Calu3 (cell line): ENCODE measurements at regions not wholly inside any gene's neighbourhood (a gene's known extent, or its start where the extent isn't known, plus 50 kb on each side); places are given as distances from the start of the nearest gene placed in this dataset.

Experiments
- BruUV-seq: library from RNA; stranded (reverse); fragments of 400-500 nt; replicated peaks from 2 replicates; lab custom pipeline; 2021; lab: Mats Ljungman, UMichigan
- CTCF ChIA-PET: fragments of 300-600 bp; sonication (Branson Sonifier 250); formaldehyde crosslinking; loops from one replicate; lab custom pipeline; 2022; ENCODE audit warnings: antibody characterized with exemption; lab: Charles Lee
- DNase-seq: peaks from one replicate; pipeline ENCODE4 v3.0.0; 2022
- H3K27ac Mint-ChIP-seq: one replicate; pipeline ENCODE4 v1.8.0; 2022; ENCODE audit warnings: mixed read lengths; ENCODE audit not compliant: unreplicated experiment
- H3K27me3 Mint-ChIP-seq: one replicate; pipeline ENCODE4 v1.8.0; 2022; ENCODE audit warnings: mixed read lengths; ENCODE audit not compliant: unreplicated experiment
- H3K36me3 Mint-ChIP-seq: one replicate; pipeline ENCODE4 v1.8.0; 2022; ENCODE audit warnings: mild to moderate bottlenecking, moderate library complexity, mixed read lengths; ENCODE audit not compliant: insufficient read depth, unreplicated experiment
- H3K4me1 Mint-ChIP-seq: one replicate; pipeline ENCODE4 v1.8.0; 2022; ENCODE audit warnings: mild to moderate bottlenecking, low read depth, mixed read lengths; ENCODE audit not compliant: unreplicated experiment
- H3K4me3 Mint-ChIP-seq: one replicate; pipeline ENCODE4 v1.8.0; 2022; ENCODE audit warnings: mild to moderate bottlenecking, low read depth, moderate library complexity, mixed read lengths; ENCODE audit not compliant: unreplicated experiment
- H3K9me3 Mint-ChIP-seq: one replicate; pipeline ENCODE4 v1.8.0; 2022; ENCODE audit warnings: low read depth, mixed read lengths; ENCODE audit not compliant: unreplicated experiment
- CTCF ChIP-seq: fragments of 200-600 bp; IDR thresholded peaks from one replicate; pipeline ENCODE4 v1.8.0; 2022; ENCODE audit warnings: antibody characterized with exemption; ENCODE audit not compliant: unreplicated experiment
- intact Hi-C: fragments of 100-400 bp; cut with micrococcal nuclease; formaldehyde crosslinking; loops from one replicate; pipeline ENCODE4 v1.10.0; 2022; ENCODE audit not compliant: unreplicated experiment

GRCh38 chr1:208909011-208909984 is 665.1 kb upstream of the PLXNA2 start:
- H3K27ac Mint-ChIP-seq, result no peak overlapping the region
- no peak overlapping the region for H3K4me3 Mint-ChIP-seq
- no peak for DNase-seq
- TF ChIP-seq CTCF, result no peak
- no peaks in the 10 kb centered on the region for H3K27me3 Mint-ChIP-seq
- H3K4me1 Mint-ChIP-seq, result no peaks in the 10 kb centered on the region
- BruUV-seq, result no TSS peak
- peaks cover 7% of the 10 kb centered on the region for H3K9me3 Mint-ChIP-seq
- intact Hi-C loops, result no loop called here
- CTCF ChIA-PET, result no interaction called here
- H3K36me3 Mint-ChIP-seq, result no peaks in the 10 kb centered on the region

DNA sequence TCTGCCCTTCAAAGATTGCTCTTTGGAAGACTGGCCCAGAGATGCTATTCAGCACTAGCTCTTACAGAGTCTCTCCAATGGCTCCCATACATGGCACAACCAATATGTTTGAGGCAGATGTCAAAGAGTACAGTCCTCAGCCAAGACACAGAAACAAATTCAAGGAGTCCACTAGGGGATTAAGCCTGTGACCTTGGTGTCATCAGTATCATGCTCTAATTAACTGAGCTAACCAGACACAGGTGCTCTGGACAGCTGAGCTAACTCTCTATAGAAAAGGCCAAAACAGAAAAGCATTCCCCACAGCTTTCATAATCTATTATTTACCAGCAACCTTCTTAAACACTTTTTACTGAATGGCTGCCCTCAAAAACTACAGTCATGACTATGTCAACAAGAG is 666.0 kb upstream of the PLXNA2 start:
- no peaks in the 10 kb centered on the region for H3K4me1 Mint-ChIP-seq
- CTCF ChIA-PET, result no interaction called here
- no peak overlapping the region for H3K4me3 Mint-ChIP-seq
- no peak for DNase-seq
- no peaks in the 10 kb centered on the region for H3K36me3 Mint-ChIP-seq
- intact Hi-C loops, result no loop called here
- H3K27ac Mint-ChIP-seq, result no peak overlapping the region
- H3K27me3 Mint-ChIP-seq, result no peaks in the 10 kb centered on the region
- BruUV-seq, result no TSS peak
- TF ChIP-seq CTCF, result no peak
- H3K9me3 Mint-ChIP-seq, result peaks cover 9% of the 10 kb centered on the region

DNA sequence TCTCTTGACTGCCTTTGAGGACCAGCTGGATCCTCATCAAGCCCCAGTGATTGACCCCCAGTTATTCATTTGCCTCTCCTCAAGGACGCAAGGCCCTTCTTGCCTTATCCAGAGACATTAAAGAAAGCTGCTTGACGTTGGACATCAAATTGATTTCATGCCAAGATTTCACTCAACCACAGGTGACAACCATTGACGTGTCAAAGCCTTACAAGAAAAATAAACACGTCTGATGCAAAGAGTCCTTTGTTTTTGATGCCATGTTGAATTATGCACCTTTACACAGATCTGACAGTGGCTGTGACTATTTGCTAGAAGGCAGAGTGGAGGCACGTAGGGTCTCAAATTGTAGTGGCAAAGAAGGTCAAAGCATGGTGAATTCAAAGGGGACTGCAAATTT is 666.2 kb upstream of the CAMK1G start:
- Mint-ChIP-seq H3K9me3 (peaks cover 17% of the 10 kb centered on the region), H3K4me1 (no peaks in the 10 kb centered on the region), H3K27me3 (no peaks in the 10 kb centered on the region), H3K36me3 (no peaks in the 10 kb centered on the region), H3K27ac (no peak overlapping the region), H3K4me3 (no peak overlapping the region)
- intact Hi-C loops, result no loop called here
- BruUV-seq, result no TSS peak
- no peak for TF ChIP-seq CTCF
- CTCF ChIA-PET, result no interaction called here
- DNase-seq, result no peak

DNA sequence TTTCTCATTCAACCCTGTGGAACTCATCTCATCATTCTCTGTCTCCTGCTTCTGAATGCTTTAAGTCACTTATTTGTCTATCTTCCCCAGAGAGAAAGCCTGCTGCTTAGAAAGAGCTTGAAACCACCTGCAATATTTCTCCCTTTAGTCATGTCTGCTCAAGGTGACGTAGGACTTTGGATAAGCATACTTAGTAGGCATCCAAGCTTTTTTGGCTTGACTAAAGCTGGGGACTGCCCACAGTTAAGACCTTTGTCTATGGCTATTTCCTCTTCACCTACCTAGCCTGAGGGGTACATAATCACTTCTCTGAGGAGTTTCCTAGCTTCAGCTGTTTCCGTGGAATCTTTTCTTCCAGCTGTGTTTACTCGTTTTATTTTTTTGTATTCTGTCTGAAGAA is 665.8 kb upstream of the CAMK1G start:
- peaks cover 17% of the 10 kb centered on the region for H3K9me3 Mint-ChIP-seq
- no peaks in the 10 kb centered on the region for H3K27me3 Mint-ChIP-seq
- no peak for TF ChIP-seq CTCF
- H3K27ac Mint-ChIP-seq, result no peak overlapping the region
- no peak for DNase-seq
- intact Hi-C loops, result no loop called here
- no peak overlapping the region for H3K4me3 Mint-ChIP-seq
- no peaks in the 10 kb centered on the region for H3K4me1 Mint-ChIP-seq
- no peaks in the 10 kb centered on the region for H3K36me3 Mint-ChIP-seq
- BruUV-seq, result no TSS peak
- CTCF ChIA-PET, result no interaction called here
